Panc1 (cell line): ENCODE measurements at regions not wholly inside any gene's neighbourhood (a gene's known extent, or its start where the extent isn't known, plus 50 kb on each side); places are given as distances from the start of the nearest gene placed in this dataset.

Source experiments
- ATAC-seq: fragments of 200-7000 bp; cut with Tn5 transposase; 2 replicates; pipeline ENCODE4 v1.9.1; 2020; ENCODE audit warnings: mild to moderate bottlenecking, moderate library complexity
- BruUV-seq: library from RNA; stranded (reverse); fragments of 400-500 nt; replicated peaks from 2 replicates; lab custom pipeline; 2021; lab: Mats Ljungman, UMichigan
- CTCF ChIA-PET: fragments of 300-600 bp; sonication (Branson Sonifier 250); formaldehyde crosslinking; loops from one replicate; lab custom pipeline; 2022; ENCODE audit warnings: antibody characterized with exemption; lab: Charles Lee
- POLR2A ChIA-PET: fragments of 300-600 bp; sonication (Branson Sonifier 250); formaldehyde crosslinking; loops from one replicate; lab custom pipeline; 2022; ENCODE audit warnings: antibody characterized with exemption; lab: Charles Lee
- DNase-seq: peaks from one replicate; pipeline ENCODE4 v3.0.0-alpha.2; 2010; ENCODE audit warnings: low read depth, low spot score
- H3K27ac ChIP-seq: 2 replicates; pipeline ENCODE4 v1.5.1; 2011; ENCODE audit warnings: mild to moderate bottlenecking, low read length, inconsistent platforms
- H3K27me3 ChIP-seq: fragments of 200-500 bp; sonication (Bioruptor generic); 2 replicates; pipeline ENCODE4 v1.6.0; 2014; ENCODE audit warnings: low read length, inconsistent platforms; ENCODE audit not compliant: control insufficient read depth, insufficient read depth
- H3K36me3 ChIP-seq: fragments of 200-500 bp; sonication (Bioruptor generic); 2 replicates; pipeline ENCODE4 v1.5.1; 2014; ENCODE audit warnings: inconsistent platforms, mild to moderate bottlenecking, low read length, moderate library complexity; ENCODE audit not compliant: control insufficient read depth, insufficient read depth
- H3K4me1 ChIP-seq: 2 replicates; pipeline ENCODE4 v1.5.1; 2011; ENCODE audit warnings: inconsistent platforms, mild to moderate bottlenecking, low read length, moderate library complexity; ENCODE audit not compliant: control insufficient read depth, insufficient read depth
- H3K4me3 ChIP-seq, 2 experiments: 2 replicates each; pipeline ENCODE4 v1.5.1; 2011 to 2012; ENCODE audit warnings: low read depth in 2 of 2, low read length in 2 of 2, mild to moderate bottlenecking in 2 of 2, inconsistent platforms in 1 of 2, moderate library complexity in 1 of 2
- H3K9me3 ChIP-seq: fragments of 200-500 bp; sonication (Bioruptor generic); 2 replicates; pipeline ENCODE4 v1.5.1; 2014; ENCODE audit warnings: low read depth, mild to moderate bottlenecking, inconsistent platforms, low read length, moderate library complexity; ENCODE audit not compliant: control insufficient read depth, insufficient read depth
- POLR2AphosphoS5 ChIP-seq: IDR thresholded peaks from 2 replicates; pipeline ENCODE4 v1.6.1; 2012; ENCODE audit warnings: mild to moderate bottlenecking, low read depth, low read length, moderate library complexity
- SIN3A ChIP-seq: IDR thresholded peaks from 2 replicates; pipeline ENCODE4 v1.6.1; 2012; ENCODE audit warnings: low read depth, mild to moderate bottlenecking, low read length, moderate library complexity, borderline replicate concordance; ENCODE audit not compliant: insufficient read depth
- TCF7L2 ChIP-seq: IDR thresholded peaks from 2 replicates; pipeline ENCODE4 v1.6.1; 2011; ENCODE audit warnings: mild to moderate bottlenecking, low read depth, low read length, inconsistent platforms
- in situ Hi-C: cut with HindIII; loops from 2 replicates; pipeline ENCODE4 v1.10.0; 2016; ENCODE audit warnings: low sequenced_read_pairs, low pct_unique_long_range_greater_than_20kb
- intact Hi-C: fragments of 100-400 bp; cut with micrococcal nuclease; formaldehyde crosslinking; loops from one replicate; pipeline ENCODE4 v1.10.0; 2022; ENCODE audit not compliant: unreplicated experiment
- TF ChIP-seq, protein P1 (sequence below): fragments of 450-650 bp; IDR thresholded peaks from 2 replicates; pipeline ENCODE4 v1.5.1; 2017; ENCODE audit warnings: mild to moderate bottlenecking
- TF ChIP-seq, protein P2 (sequence below), 2 experiments: IDR thresholded peaks; 2 replicates each; pipeline ENCODE4 v1.6.1; 2011 to 2012; ENCODE audit warnings: low read depth in 2 of 2, control low read depth in 1 of 2, low read length in 1 of 2, mild to moderate bottlenecking in 1 of 2, moderate library complexity in 1 of 2; ENCODE audit not compliant: insufficient read depth in 1 of 2

- BruUV-seq, result no TSS peak
- TF ChIP-seq, protein P1, sequence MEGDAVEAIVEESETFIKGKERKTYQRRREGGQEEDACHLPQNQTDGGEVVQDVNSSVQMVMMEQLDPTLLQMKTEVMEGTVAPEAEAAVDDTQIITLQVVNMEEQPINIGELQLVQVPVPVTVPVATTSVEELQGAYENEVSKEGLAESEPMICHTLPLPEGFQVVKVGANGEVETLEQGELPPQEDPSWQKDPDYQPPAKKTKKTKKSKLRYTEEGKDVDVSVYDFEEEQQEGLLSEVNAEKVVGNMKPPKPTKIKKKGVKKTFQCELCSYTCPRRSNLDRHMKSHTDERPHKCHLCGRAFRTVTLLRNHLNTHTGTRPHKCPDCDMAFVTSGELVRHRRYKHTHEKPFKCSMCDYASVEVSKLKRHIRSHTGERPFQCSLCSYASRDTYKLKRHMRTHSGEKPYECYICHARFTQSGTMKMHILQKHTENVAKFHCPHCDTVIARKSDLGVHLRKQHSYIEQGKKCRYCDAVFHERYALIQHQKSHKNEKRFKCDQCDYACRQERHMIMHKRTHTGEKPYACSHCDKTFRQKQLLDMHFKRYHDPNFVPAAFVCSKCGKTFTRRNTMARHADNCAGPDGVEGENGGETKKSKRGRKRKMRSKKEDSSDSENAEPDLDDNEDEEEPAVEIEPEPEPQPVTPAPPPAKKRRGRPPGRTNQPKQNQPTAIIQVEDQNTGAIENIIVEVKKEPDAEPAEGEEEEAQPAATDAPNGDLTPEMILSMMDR, result no peak
- TF ChIP-seq SIN3A, result no peak
- TF ChIP-seq, protein P2, sequence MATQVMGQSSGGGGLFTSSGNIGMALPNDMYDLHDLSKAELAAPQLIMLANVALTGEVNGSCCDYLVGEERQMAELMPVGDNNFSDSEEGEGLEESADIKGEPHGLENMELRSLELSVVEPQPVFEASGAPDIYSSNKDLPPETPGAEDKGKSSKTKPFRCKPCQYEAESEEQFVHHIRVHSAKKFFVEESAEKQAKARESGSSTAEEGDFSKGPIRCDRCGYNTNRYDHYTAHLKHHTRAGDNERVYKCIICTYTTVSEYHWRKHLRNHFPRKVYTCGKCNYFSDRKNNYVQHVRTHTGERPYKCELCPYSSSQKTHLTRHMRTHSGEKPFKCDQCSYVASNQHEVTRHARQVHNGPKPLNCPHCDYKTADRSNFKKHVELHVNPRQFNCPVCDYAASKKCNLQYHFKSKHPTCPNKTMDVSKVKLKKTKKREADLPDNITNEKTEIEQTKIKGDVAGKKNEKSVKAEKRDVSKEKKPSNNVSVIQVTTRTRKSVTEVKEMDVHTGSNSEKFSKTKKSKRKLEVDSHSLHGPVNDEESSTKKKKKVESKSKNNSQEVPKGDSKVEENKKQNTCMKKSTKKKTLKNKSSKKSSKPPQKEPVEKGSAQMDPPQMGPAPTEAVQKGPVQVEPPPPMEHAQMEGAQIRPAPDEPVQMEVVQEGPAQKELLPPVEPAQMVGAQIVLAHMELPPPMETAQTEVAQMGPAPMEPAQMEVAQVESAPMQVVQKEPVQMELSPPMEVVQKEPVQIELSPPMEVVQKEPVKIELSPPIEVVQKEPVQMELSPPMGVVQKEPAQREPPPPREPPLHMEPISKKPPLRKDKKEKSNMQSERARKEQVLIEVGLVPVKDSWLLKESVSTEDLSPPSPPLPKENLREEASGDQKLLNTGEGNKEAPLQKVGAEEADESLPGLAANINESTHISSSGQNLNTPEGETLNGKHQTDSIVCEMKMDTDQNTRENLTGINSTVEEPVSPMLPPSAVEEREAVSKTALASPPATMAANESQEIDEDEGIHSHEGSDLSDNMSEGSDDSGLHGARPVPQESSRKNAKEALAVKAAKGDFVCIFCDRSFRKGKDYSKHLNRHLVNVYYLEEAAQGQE (IDR thresholded peaks at IDR 0.05; ENCODE audit: insufficient read depth in 1 of 2, low read depth in 2 of 2, low read length in 1 of 2), result no peak
- TF ChIP-seq POLR2AphosphoS5, result no peak
- no peak for TF ChIP-seq TCF7L2
- in situ Hi-C loops (no loop called here), intact Hi-C loops (no loop called here)
- CTCF ChIA-PET, result no interaction called here
- POLR2A ChIA-PET, result no interaction called here
- no peaks in the 10 kb centered on the region for H3K9me3 ChIP-seq
- H3K36me3 ChIP-seq, result no peaks in the 10 kb centered on the region
- H3K4me1 ChIP-seq, result no peaks in the 10 kb centered on the region
- DNase-seq (no peak), ATAC-seq (no peak; the same call in 1 of the 2 replicates)
- H3K27ac ChIP-seq, result no peak overlapping the region
- H3K27me3 ChIP-seq, result no peaks in the 10 kb centered on the region; the same call in 1 of the 2 replicates
- no peak overlapping the region for H3K4me3 ChIP-seq
Observed at GRCh38 chr7:55314967-55315366, 50.2 kb upstream of the LANCL2 start.
